Stimulated activated CD8-positive, alpha-beta memory T cell treated with anti-CD3 and anti-CD28 coated beads, Interleukin-2, amount 100 ng/mL, for 48 hours (primary cell): ENCODE measurements at regions not wholly inside any gene's neighbourhood (a gene's known extent, or its start where the extent isn't known, plus 50 kb on each side); places are given as distances from the start of the nearest gene placed in this dataset.
A peak's percentile ranks its signal among the peaks of the same experiment; 100 is the strongest.

ENCODE experiments used
- DNase-seq, 2 donors: peaks; one replicate each; pipeline ENCODE4 v3.0.0-alpha.2; 2020; ENCODE audit warnings: low read depth in 2 of 2

DNA sequence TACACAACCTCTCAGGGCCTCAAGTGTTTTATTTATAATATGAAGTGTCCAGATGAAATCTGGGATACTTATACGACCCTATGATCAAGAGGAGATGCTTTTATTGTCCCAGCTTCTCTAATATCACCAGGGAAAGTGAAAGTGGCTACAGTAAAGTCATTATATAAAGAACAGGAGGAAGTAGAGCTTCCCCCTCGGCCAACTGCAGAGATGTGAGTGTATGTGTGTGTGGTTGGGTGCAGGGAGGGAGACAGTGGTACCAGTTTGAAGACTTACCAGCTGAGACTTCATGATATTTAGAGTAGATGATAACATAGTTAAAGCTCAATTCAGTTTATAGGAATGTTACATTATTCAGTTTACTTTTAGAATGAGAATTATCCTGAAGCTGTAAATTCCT lies 373.6 kb upstream of the DDI1 start:
- DNase-seq = no peak

- no peak for DNase-seq
Observed at GRCh38 chr11:103668859-103669258, 367.6 kb upstream of the DDI1 start.

DNA sequence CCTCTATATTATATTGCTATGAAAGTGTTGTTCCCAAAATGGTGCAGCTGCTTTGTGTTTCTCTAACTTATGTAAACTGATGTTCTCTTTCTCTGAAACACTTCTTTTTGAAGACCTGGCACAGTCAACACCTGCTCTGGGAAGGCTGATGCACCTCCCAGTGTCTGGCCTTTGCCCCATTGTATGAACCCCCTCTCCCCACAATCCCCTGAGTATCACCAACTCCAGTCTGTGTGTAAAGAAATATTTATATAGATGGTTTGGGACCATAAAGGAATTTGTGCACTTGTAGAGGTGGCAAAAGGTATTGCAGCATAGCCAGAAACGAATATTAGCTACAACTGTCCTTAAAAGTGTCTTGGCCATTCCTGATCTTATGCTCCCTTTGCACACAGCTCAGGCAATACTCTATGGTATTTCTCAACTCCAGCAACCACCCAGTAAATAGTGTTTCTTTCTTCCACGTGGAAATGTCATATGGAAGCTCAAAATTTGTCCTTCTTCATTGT lies 365.2 kb upstream of the DDI1 start:
- no peak for DNase-seq

DNA sequence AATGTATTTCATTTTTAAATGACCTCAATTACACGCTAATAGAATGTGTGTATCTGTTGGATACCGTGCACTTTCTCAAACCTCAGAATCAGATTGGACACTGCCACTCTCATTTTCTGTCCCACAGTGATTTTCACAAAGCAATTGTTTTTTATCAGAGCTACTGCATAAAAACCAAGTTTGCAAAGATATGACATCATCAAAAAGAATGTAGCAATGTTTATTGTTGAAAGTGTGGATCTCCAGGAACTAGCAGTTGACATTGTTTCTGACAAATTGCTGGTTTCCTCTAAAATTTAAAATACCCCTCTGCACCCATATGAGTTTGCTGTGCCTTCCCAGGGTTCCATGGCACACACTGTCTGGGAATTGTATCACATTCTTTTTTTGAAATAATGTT lies 362.7 kb upstream of the DDI1 start:
- DNase-seq = no peak

DNA sequence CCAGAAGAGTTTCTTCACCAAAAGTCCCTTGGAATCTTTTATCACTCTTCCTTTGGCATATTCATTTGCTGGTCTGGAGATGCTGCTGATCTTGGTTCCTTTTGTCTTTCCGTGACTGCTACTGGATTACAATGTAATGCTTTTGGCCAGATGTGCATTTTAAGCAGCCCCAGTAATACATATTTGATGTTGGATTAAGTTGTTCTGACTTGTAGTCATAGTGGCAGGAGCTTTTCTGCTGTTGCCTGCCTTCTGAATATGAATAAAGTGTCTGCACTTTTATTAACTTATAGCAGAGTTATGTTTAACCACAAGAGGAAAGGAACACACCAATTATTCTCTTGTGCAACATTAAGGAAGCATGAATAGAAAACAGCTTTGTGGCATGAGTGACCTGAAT lies 360.0 kb upstream of the DDI1 start:
- DNase-seq = no peak

- DNase-seq = no peak
Observed at GRCh38 chr11:103680826-103681225, 355.6 kb upstream of the DDI1 start.

- DNase-seq = no peak
Observed at GRCh38 chr11:103681855-103682254, 354.6 kb upstream of the DDI1 start.

DNA sequence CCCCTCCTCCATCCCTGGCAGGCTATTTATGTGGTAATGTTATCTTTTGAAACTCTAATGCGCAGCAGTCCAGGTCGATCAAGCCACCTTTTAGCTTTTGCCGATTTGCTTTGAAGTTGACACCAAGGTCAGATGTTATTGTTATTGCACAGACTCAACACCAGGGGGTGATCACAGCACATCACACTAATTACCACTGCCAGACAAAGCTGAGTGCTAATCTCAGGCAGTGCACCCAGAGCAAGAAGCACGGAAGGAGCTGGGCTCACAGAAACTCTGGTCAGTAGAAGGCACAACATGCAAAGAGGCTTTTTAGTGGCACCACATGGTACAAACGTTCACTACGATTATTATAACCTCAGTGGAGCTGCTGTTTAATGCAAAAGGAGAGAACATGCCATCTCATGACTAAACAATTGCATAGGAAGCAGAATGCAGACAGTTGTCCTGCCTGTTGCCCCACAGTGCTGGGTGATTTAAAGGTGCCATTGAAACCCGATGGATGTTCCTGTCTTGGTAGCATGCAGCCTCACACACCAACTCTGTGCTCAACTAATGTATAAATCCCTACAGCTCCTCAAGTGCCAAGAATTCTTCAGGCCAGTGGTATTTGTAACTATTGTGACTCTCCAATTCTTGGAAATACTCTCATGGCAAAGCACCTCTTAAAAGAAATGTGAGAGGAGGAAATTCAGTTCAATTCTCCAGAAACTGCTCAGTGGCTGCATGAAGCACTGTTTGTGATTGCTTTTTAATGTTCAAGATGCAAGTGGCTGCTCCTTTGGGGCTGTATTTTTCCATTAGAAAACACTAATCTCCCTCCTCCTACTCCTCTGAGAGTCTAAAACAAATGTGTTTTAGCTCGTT lies 353.9 kb upstream of the DDI1 start:
- DNase-seq = peak in 1 of 2 donors; percentile 1

DNA sequence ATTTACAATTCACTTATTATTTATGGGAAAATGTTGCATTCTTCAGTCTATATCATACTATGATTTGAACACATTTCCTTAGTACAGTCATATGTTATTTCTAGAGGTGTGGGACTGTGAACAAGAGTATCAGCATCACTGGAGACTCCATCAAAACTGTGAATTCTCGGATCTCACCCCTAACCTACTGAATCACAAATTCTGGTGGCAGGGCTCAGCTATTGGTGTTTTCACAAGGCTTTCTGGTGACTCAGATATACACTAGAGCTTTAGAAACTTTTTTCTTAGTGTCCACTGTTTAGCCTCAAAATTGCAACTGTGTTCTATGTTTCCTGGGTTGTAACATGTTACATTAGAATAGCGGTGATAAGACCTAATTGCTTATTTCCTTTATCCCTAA lies 352.9 kb upstream of the DDI1 start:
- DNase-seq = no peak

- DNase-seq = no peak
Observed at GRCh38 chr11:103688924-103689323, 347.5 kb upstream of the DDI1 start.

- no peak for DNase-seq
Observed at GRCh38 chr11:103690356-103690755, 346.1 kb upstream of the DDI1 start.

GRCh38 chr11:103696123-103696522 lies 340.3 kb upstream of the DDI1 start:
- no peak for DNase-seq

DNA sequence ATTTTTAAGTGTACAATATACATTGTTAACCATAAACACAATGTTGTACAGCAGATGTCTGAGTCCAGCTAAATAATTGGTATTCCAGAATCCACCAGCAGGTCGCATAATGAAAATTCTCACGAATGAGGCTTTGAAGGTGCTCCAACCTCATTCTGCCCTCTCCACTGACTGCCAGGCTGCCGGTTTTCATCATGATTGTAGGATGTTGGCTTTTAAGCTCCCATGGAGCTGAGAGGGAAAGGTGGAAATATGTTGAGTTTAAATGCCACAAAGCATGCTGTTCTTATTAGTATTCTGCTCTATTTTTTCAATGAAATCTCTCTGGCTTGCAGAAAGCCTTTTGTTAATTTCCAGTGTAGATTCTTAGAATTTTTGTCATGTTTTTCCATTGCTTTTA lies 337.2 kb upstream of the DDI1 start:
- no peak for DNase-seq

DNA sequence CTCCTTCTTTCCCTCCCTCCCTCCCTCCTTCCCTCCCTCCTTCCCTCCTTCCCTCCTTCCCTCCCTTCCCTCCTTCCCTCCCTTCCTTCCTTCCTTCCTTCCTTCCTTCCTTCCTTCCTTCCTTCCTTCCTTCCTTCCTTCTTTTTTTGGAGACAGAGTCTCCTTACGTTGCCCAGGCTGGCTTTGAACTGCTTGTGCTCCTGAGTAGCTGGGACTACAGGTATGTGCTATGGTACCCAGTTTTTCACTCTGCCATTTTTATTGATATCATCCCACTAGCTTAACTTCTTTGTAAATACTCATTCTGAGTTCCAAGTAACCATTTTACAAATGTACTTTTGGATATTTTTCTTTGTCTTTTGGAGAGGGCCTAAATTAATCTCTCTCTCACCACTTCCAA lies 336.8 kb upstream of the DDI1 start:
- DNase-seq = no peak

DNA sequence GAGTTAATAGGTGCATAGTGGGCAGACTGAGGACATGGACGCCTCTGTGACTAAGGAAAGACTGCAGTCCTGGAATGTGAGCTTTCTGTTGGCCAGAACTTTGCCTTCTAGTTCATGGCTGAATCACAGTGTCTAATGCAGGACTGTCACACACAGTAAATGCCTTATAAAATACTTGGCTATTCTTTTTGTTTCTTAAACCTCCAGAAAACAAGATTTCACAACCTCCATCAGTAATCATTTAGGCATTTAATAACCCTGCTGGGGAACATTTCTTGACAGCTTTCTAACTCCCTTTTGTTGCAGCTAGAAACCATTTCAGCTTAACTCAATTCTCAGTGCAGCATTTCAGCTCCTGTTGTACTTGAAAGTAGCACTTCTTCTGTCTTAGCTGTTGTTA lies 335.8 kb upstream of the DDI1 start:
- DNase-seq = no peak

GRCh38 chr11:103703437-103703836 lies 333.0 kb upstream of the DDI1 start:
- DNase-seq = no peak

- no peak for DNase-seq
Observed at GRCh38 chr11:103703954-103704353, 332.5 kb upstream of the DDI1 start.

GRCh38 chr11:103705642-103706041 lies 330.8 kb upstream of the DDI1 start:
- no peak for DNase-seq

- DNase-seq = no peak
Observed at GRCh38 chr11:103709371-103709770, 327.1 kb upstream of the DDI1 start.

DNA sequence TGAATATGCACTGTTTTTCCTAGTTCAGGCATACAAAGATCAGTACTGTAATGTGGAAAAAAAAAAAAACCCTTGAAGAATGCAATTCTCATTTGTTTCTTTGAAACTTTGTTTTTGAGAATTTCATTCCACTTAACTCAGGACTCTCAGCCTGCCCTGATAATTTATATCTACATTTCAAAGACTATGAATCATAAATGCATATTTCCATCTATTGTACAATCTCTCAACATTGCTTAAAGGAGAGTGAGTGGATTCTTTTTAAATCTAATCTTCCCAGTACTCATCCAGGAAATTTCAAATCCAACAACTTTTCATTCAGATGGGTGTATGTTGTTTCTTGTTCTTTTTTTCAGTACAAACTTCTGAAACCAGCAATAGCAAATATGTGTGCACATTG lies 322.2 kb upstream of the DDI1 start:
- no peak for DNase-seq

DNA sequence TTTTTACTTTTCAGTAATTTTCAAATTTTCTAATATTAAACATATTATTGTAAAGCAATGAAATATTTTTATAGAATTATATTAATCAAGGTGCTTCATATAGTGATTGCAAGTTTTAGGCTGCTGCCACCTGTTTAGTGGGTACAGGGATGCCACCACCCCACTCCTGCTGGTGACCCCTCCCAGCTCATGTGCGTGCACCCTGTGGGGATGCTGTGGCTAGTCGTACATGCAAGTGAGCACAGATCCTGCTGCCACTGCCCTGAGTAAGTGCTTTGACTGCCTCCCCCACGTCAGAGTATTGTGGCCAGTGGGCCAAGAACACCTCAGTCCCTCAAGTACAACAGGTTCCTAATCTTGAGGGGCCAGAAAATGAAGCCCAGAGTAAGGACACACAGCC lies 320.1 kb upstream of the DDI1 start:
- DNase-seq = no peak

- DNase-seq = no peak
Observed at GRCh38 chr11:103727262-103727661, 309.2 kb upstream of the DDI1 start.

DNA sequence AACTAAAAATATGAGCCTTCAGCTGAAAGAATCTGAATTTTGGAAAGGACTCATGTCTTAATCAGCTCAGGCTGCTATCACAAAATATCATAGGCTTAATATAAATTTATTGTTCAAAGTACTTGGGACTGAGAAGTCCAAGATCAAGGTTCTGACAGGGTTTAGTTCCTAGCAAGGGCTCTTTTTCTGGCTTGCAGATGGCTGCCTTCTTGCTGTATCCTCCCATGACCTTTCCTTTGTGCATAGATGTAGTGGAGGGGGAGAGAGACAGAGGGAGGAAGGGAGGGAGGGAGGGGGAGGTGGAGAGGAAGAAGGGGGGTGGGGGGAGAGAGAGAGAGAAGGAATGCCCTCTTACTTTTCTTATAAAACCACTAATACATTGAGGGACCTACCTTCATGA lies 306.8 kb upstream of the DDI1 start:
- no peak for DNase-seq
